GM13977 (cell line): ENCODE measurements at regions not wholly inside any gene's neighbourhood (a gene's known extent, or its start where the extent isn't known, plus 50 kb on each side); places are given as distances from the start of the nearest gene placed in this dataset.

Experiments
- DNase-seq: peaks from one replicate; pipeline ENCODE4 v3.0.0; 2012; ENCODE audit warnings: low spot score
- CTCF ChIP-seq: IDR thresholded peaks from 2 replicates; pipeline ENCODE4 v1.5.1; 2012; ENCODE audit warnings: mild to moderate bottlenecking, control low read depth; ENCODE audit not compliant: insufficient read depth; ENCODE audit errors: extremely low read depth, missing control alignments
- in situ Hi-C: fragments of 300-500 bp; cut with MboI; formaldehyde crosslinking; loops from one replicate; pipeline ENCODE4 v1.12.0; 2022; ENCODE audit warnings: low sequenced_read_pairs, low pct_unique_long_range_greater_than_20kb, mixed read lengths, inconsistent platforms; ENCODE audit not compliant: unreplicated experiment

GRCh38 chr3:69554576-69554975, 168.7 kb upstream of the FRMD4B start:
- in situ Hi-C loops = no loop called here
- DNase-seq = no peak
- TF ChIP-seq CTCF = no peak

GRCh38 chr3:69553888-69554287, 168.0 kb upstream of the FRMD4B start:
- in situ Hi-C loops = no loop called here
- no peak for TF ChIP-seq CTCF
- DNase-seq = no peak

GRCh38 chr3:69547461-69547880, 161.6 kb upstream of the FRMD4B start:
- TF ChIP-seq CTCF = no peak
- no peak for DNase-seq
- in situ Hi-C loops = no loop called here

- DNase-seq = no peak
- in situ Hi-C loops = no loop called here
- no peak for TF ChIP-seq CTCF
Observed at GRCh38 chr3:69542805-69543429, 157.0 kb upstream of the FRMD4B start.

- peak; percentile 37 for DNase-seq
- in situ Hi-C loops = no loop called here
- TF ChIP-seq CTCF = no peak
Observed at GRCh38 chr3:69542089-69542804, 156.4 kb upstream of the FRMD4B start.

GRCh38 chr3:69541711-69542088, 155.8 kb upstream of the FRMD4B start:
- peak; percentile 25 for DNase-seq
- in situ Hi-C loops = no loop called here
- TF ChIP-seq CTCF = no peak
